Endothelial cell of umbilical vein (primary cell): ENCODE measurements at regions not wholly inside any gene's neighbourhood (a gene's known extent, or its start where the extent isn't known, plus 50 kb on each side); places are given as distances from the start of the nearest gene placed in this dataset.

Source experiments
- BruUV-seq: library from RNA; stranded (reverse); fragments of 400-500 nt; replicated peaks from 2 replicates; lab custom pipeline; 2021; lab: Mats Ljungman, UMichigan
- CTCF ChIA-PET: fragments of 300-600, 350-600 bp; sonication (Branson Sonifier 250); formaldehyde crosslinking; loops from one replicate; lab custom pipeline; 2021; ENCODE audit warnings: antibody characterized with exemption, inconsistent platforms; lab: Charles Lee
- POLR2A ChIA-PET: fragments of 300-600, 350-600 bp; sonication (Branson Sonifier 250); formaldehyde crosslinking; loops from one replicate; lab custom pipeline; 2021; ENCODE audit warnings: antibody characterized with exemption, inconsistent platforms; lab: Charles Lee
- DNase-seq: peaks from one replicate; pipeline ENCODE4 v3.0.0-alpha.2; 2011; ENCODE audit warnings: low read depth, low spot score
- FAIRE-seq: peaks from 2 replicates; lab custom pipeline; 2011; peaks lifted over from hg19 to GRCh38; lab: Jason Lieb, UNC
- H2AFZ ChIP-seq: 2 replicates; pipeline ENCODE4 v1.6.0; 2012; ENCODE audit warnings: low read depth, low read length, control low read depth, inconsistent platforms
- H3K27ac ChIP-seq: 2 replicates; pipeline ENCODE4 v1.5.1; 2011; ENCODE audit warnings: low read depth, mild to moderate bottlenecking, control low read depth, low read length, moderate library complexity; ENCODE audit not compliant: insufficient read depth
- H3K27me3 ChIP-seq, 2 experiments: 2 replicates each; pipeline versions ENCODE4 v1.6.0 to v1.6.1; 2011; ENCODE audit warnings: low read length in 2 of 2, mixed read lengths in 1 of 2; ENCODE audit not compliant: control insufficient read depth in 2 of 2, insufficient read depth in 2 of 2
- H3K36me3 ChIP-seq, 2 experiments: 2 replicates in 1 of 2; 3 replicates in 1 of 2; pipeline ENCODE4 v1.5.1; 2011; ENCODE audit warnings: low read length in 2 of 2, mild to moderate bottlenecking in 1 of 2, moderate library complexity in 1 of 2; ENCODE audit not compliant: control insufficient read depth in 2 of 2, insufficient read depth in 2 of 2; ENCODE audit errors: extremely low read depth in 1 of 2
- H3K4me1 ChIP-seq: 3 replicates; pipeline ENCODE4 v1.5.1; 2011; ENCODE audit warnings: mild to moderate bottlenecking, low read length; ENCODE audit not compliant: control insufficient read depth, insufficient read depth; ENCODE audit errors: extremely low read depth
- H3K4me2 ChIP-seq: 2 replicates; pipeline ENCODE4 v1.6.1; 2011; ENCODE audit warnings: low read length, control low read depth, mixed read lengths; ENCODE audit not compliant: insufficient read depth
- H3K4me3 ChIP-seq, 3 experiments: fragments of 200-600 bp in 1 of 3; sonication (generic), shearing (Covaris generic) in 1 of 3; replicated peaks in 1 of 3; 2 replicates each; pipeline ENCODE4 v1.5.1; 2011 to 2016; ENCODE audit warnings: control low read depth in 3 of 3, low read length in 3 of 3, mild to moderate bottlenecking in 2 of 3, inconsistent platforms in 1 of 3, low read depth in 1 of 3, moderate library complexity in 1 of 3; ENCODE audit not compliant: insufficient read depth in 1 of 3
- H3K79me2 ChIP-seq: 2 replicates; pipeline ENCODE4 v1.6.0; 2012; ENCODE audit warnings: low read length, inconsistent platforms; ENCODE audit not compliant: control insufficient read depth, insufficient read depth
- H3K9ac ChIP-seq: replicated peaks from 2 replicates; pipeline ENCODE3; 2011; ENCODE audit warnings: low read length, control low read depth; ENCODE audit not compliant: insufficient read depth; ENCODE audit errors: extremely low read depth
- H3K9me1 ChIP-seq: replicated peaks from 3 replicates; pipeline ENCODE4 v1.6.0; 2011; ENCODE audit warnings: mild to moderate bottlenecking, low read length; ENCODE audit not compliant: control insufficient read depth, insufficient read depth; ENCODE audit errors: extremely low read depth
- H3K9me3 ChIP-seq: replicated peaks from 2 replicates; pipeline ENCODE4 v1.5.1; 2012; ENCODE audit warnings: low read length, inconsistent platforms; ENCODE audit not compliant: control insufficient read depth, insufficient read depth
- H4K20me1 ChIP-seq: replicated peaks from 2 replicates; pipeline ENCODE3; 2011; ENCODE audit warnings: mild to moderate bottlenecking, low read length; ENCODE audit not compliant: control insufficient read depth, insufficient read depth; ENCODE audit errors: extremely low read depth
- CTCF ChIP-seq, 2 donors: IDR thresholded peaks; 1 replicate in 1 of 2; 2 replicates in 1 of 2; pipeline ENCODE4 v1.5.1; 2011; ENCODE audit warnings: low read length in 2 of 2, mild to moderate bottlenecking in 2 of 2, moderate library complexity in 2 of 2, control low read depth in 1 of 2, inconsistent platforms in 1 of 2, low read depth in 1 of 2; ENCODE audit not compliant: insufficient read depth in 1 of 2; ENCODE audit errors: extremely low read depth in 1 of 2
- EZH2 ChIP-seq: IDR thresholded peaks from 2 replicates; pipeline ENCODE4 v1.6.1; 2012; ENCODE audit warnings: borderline replicate concordance, low read depth, mild to moderate bottlenecking, moderate library complexity, low read length, inconsistent platforms; ENCODE audit not compliant: severe bottlenecking
- FOS ChIP-seq: IDR thresholded peaks from 2 replicates; pipeline ENCODE4 v1.6.1; 2011; ENCODE audit warnings: mild to moderate bottlenecking, low read length, moderate library complexity, borderline replicate concordance; ENCODE audit not compliant: insufficient read depth
- GATA2 ChIP-seq: IDR thresholded peaks from 2 replicates; pipeline ENCODE4 v1.7.0; 2011; ENCODE audit warnings: low read depth, mild to moderate bottlenecking, moderate library complexity, mixed read lengths, low read length; ENCODE audit not compliant: insufficient read length, insufficient read depth
- JUN ChIP-seq: IDR thresholded peaks from 2 replicates; pipeline ENCODE4 v1.6.1; 2011; ENCODE audit warnings: borderline replicate concordance, low read depth; ENCODE audit not compliant: insufficient read length, insufficient read depth
- MAX ChIP-seq: IDR thresholded peaks from 2 replicates; pipeline ENCODE4 v1.6.1; 2011; ENCODE audit not compliant: insufficient read depth, insufficient read length
- MYC ChIP-seq: IDR thresholded peaks from one replicate; pipeline ENCODE4 v1.6.1; 2011; ENCODE audit warnings: mild to moderate bottlenecking, low read depth, low read length
- POLR2A ChIP-seq: IDR thresholded peaks from 2 replicates; pipeline ENCODE4 v1.6.1; 2012; ENCODE audit warnings: low read depth, mild to moderate bottlenecking, control low read depth, low read length
- POLR2AphosphoS5 ChIP-seq: IDR thresholded peaks from 2 replicates; pipeline ENCODE4 v1.6.1; 2012; ENCODE audit warnings: low read depth, mild to moderate bottlenecking, control low read depth, low read length, moderate library complexity; ENCODE audit not compliant: insufficient read depth
- dilution Hi-C: fragments of 300-500 bp; cut with MboI; formaldehyde crosslinking; loops from one replicate; pipeline ENCODE4 v1.15.0; 2019; ENCODE audit warnings: low sequenced_read_pairs; ENCODE audit not compliant: extremely low pct_ligation_motif_present
- intact Hi-C: fragments of 100-400 bp; cut with micrococcal nuclease; formaldehyde crosslinking; loops from one replicate; pipeline ENCODE4 v1.10.0; 2022

- no peaks in the 10 kb centered on the region for H3K79me2 ChIP-seq
- no peak overlapping the region for H3K4me2 ChIP-seq
- H3K27me3 ChIP-seq: no peaks in the 10 kb centered on the region
- H3K4me1 ChIP-seq: no peaks in the 10 kb centered on the region
- BruUV-seq: no TSS peak
- H4K20me1 ChIP-seq: no peaks in the 10 kb centered on the region
- DNase-seq (no peak), FAIRE-seq (no peak)
- H3K27ac ChIP-seq: no peak overlapping the region
- H2AFZ ChIP-seq: no peak overlapping the region
- CTCF ChIA-PET: no interaction called here
- TF ChIP-seq MAX (no peak), GATA2 (peak; percentile 20)
- POLR2A ChIA-PET: no interaction called here
- H3K4me3 ChIP-seq: no peak overlapping the region
- H3K9me3 ChIP-seq: no peaks in the 10 kb centered on the region
- no peaks in the 10 kb centered on the region for H3K9me1 ChIP-seq
- H3K9ac ChIP-seq: no peak overlapping the region
- dilution Hi-C loops: no loop called here
- H3K36me3 ChIP-seq: no peaks in the 10 kb centered on the region
- intact Hi-C loops: no loop called here
Observed at GRCh38 chr1:188188317-188188716, 1359.6 kb downstream of the PLA2G4A start.

- Histone ChIP-seq H2AFZ (no peak overlapping the region), H3K9me1 (no peaks in the 10 kb centered on the region), H3K27me3 (no peaks in the 10 kb centered on the region), H3K4me3 (no peak overlapping the region), H3K9me3 (no peaks in the 10 kb centered on the region), H4K20me1 (no peaks in the 10 kb centered on the region), H3K9ac (no peak overlapping the region), H3K4me1 (no peaks in the 10 kb centered on the region), H3K79me2 (no peaks in the 10 kb centered on the region), H3K27ac (no peak overlapping the region), H3K36me3 (no peaks in the 10 kb centered on the region), H3K4me2 (no peak overlapping the region)
- POLR2A ChIA-PET: no interaction called here
- BruUV-seq: no TSS peak
- dilution Hi-C loops: no loop called here
- no peak for DNase-seq
- no peak for TF ChIP-seq CTCF (IDR thresholded peaks at IDR 0.05; ENCODE audit: extremely low read depth in 1 of 2, insufficient read depth in 1 of 2, low read depth in 1 of 2, low read length in 2 of 2)
- TF ChIP-seq MYC: no peak
- no peak for TF ChIP-seq POLR2A
- no peak for TF ChIP-seq MAX
- TF ChIP-seq EZH2: no peak
- no peak for TF ChIP-seq GATA2
- TF ChIP-seq POLR2AphosphoS5: no peak
- TF ChIP-seq JUN: no peak
- no peak for TF ChIP-seq FOS
- intact Hi-C loops: no loop called here
- CTCF ChIA-PET: no interaction called here
- no peak for FAIRE-seq
Observed at GRCh38 chr1:188194916-188195315, 1366.2 kb downstream of the PLA2G4A start.
